IMR-90 (cell line): ENCODE measurements at regions not wholly inside any gene's neighbourhood (a gene's known extent, or its start where the extent isn't known, plus 50 kb on each side); places are given as distances from the start of the nearest gene placed in this dataset.

Experiments
- ATAC-seq: fragments of 200-7000 bp; cut with Tn5 transposase; 2 replicates; pipeline ENCODE4 v1.9.1; 2020; ENCODE audit warnings: low read depth, mild to moderate bottlenecking, moderate library complexity
- BruUV-seq: library from RNA; stranded (reverse); fragments of 400-500 nt; replicated peaks from 2 replicates; lab custom pipeline; 2021; lab: Mats Ljungman, UMichigan
- CTCF ChIA-PET: fragments of 300-600 bp; formaldehyde crosslinking; extraction: SDS; loops from one replicate; lab custom pipeline; 2021; ENCODE audit warnings: antibody characterized with exemption; lab: Yijun Ruan, JAX
- POLR2A ChIA-PET: fragments of 300-600 bp; sonication (Branson Sonifier 250); formaldehyde crosslinking; loops from one replicate; lab custom pipeline; 2022; ENCODE audit warnings: antibody characterized with exemption; ENCODE audit not compliant: unreplicated experiment; lab: Charles Lee
- DNase-seq: peaks from one replicate; pipeline ENCODE4 v3.0.0; 2013
- H2AFZ ChIP-seq: replicated peaks from 2 replicates; pipeline ENCODE3; 2013; ENCODE audit warnings: low read length, mild to moderate bottlenecking; ENCODE audit not compliant: poor library complexity
- H2AK5ac ChIP-seq: 2 replicates; pipeline ENCODE4 v1.6.1; 2013; ENCODE audit warnings: low read depth, low read length, inconsistent platforms
- H2AK9ac ChIP-seq: replicated peaks from 2 replicates; pipeline ENCODE3; 2013; ENCODE audit warnings: mild to moderate bottlenecking, low read depth, low read length, moderate library complexity; ENCODE audit not compliant: poor library complexity
- H2BK120ac ChIP-seq: 2 replicates; pipeline ENCODE4 v1.6.1; 2013; ENCODE audit warnings: low read depth, low read length, inconsistent platforms
- H2BK15ac ChIP-seq: 3 replicates; pipeline ENCODE4 v1.6.1; 2013; ENCODE audit warnings: low read depth, low read length, inconsistent platforms
- H2BK20ac ChIP-seq: 2 replicates; pipeline ENCODE4 v1.6.1; 2013; ENCODE audit warnings: low read depth, mild to moderate bottlenecking, inconsistent platforms, low read length, moderate library complexity
- H2BK5ac ChIP-seq: 2 replicates; pipeline ENCODE4 v1.6.1; 2013; ENCODE audit warnings: mild to moderate bottlenecking, low read depth, low read length, inconsistent platforms; ENCODE audit not compliant: poor library complexity, severe bottlenecking
- H3K14ac ChIP-seq: replicated peaks from 2 replicates; pipeline ENCODE4 v1.6.1; 2013; ENCODE audit warnings: low read depth, low read length, inconsistent platforms
- H3K18ac ChIP-seq: 2 replicates; pipeline ENCODE4 v1.6.1; 2013; ENCODE audit warnings: low read depth, low read length, control low read depth
- H3K23ac ChIP-seq: 2 replicates; pipeline ENCODE4 v1.6.1; 2013; ENCODE audit warnings: low read depth, low read length, inconsistent platforms
- H3K27ac ChIP-seq: 2 replicates; pipeline ENCODE4 v1.5.1; 2013; ENCODE audit warnings: mild to moderate bottlenecking, control low read depth, low read length; ENCODE audit not compliant: insufficient read depth
- H3K27me3 ChIP-seq: 2 replicates; pipeline ENCODE4 v1.6.1; 2013; ENCODE audit warnings: low read length; ENCODE audit not compliant: control insufficient read depth, insufficient read depth
- H3K36me3 ChIP-seq: 2 replicates; pipeline ENCODE4 v1.6.1; 2013; ENCODE audit warnings: low read length, mixed read lengths; ENCODE audit not compliant: control insufficient read depth, insufficient read depth
- H3K4ac ChIP-seq: 2 replicates; pipeline ENCODE4 v1.6.1; 2013; ENCODE audit warnings: low read depth, low read length, inconsistent platforms
- H3K4me1 ChIP-seq: 2 replicates; pipeline ENCODE4 v1.6.1; 2013; ENCODE audit warnings: low read length, mixed read lengths; ENCODE audit not compliant: control insufficient read depth, insufficient read depth
- H3K4me2 ChIP-seq: 2 replicates; pipeline ENCODE4 v1.6.1; 2013; ENCODE audit warnings: low read depth, mild to moderate bottlenecking, control low read depth, low read length, moderate library complexity
- H3K4me3 ChIP-seq: 2 replicates; pipeline ENCODE4 v1.5.1; 2013; ENCODE audit warnings: low read depth, mild to moderate bottlenecking, control low read depth, low read length, moderate library complexity; ENCODE audit not compliant: insufficient read depth
- H3K56ac ChIP-seq: 2 replicates; pipeline ENCODE4 v1.6.1; 2013; ENCODE audit warnings: low read length, inconsistent platforms; ENCODE audit not compliant: insufficient read depth; ENCODE audit errors: extremely low read depth
- H3K79me1 ChIP-seq, 2 experiments: 2 replicates each; pipeline ENCODE4 v1.6.1; 2013; ENCODE audit warnings: low read length in 2 of 2, inconsistent platforms in 1 of 2, low read depth in 1 of 2
- H3K9ac ChIP-seq: 2 replicates; pipeline ENCODE4 v1.6.1; 2013; ENCODE audit warnings: low read depth, low read length, control low read depth
- H3K9me1 ChIP-seq: 2 replicates; pipeline ENCODE4 v1.6.1; 2013; ENCODE audit warnings: low read length, inconsistent platforms; ENCODE audit not compliant: insufficient read depth
- H3K9me3 ChIP-seq: 2 replicates; pipeline ENCODE4 v1.6.1; 2013; ENCODE audit warnings: low read length; ENCODE audit not compliant: control insufficient read depth, insufficient read depth
- H4K20me1 ChIP-seq: 2 replicates; pipeline ENCODE4 v1.6.1; 2013; ENCODE audit warnings: low read length, inconsistent platforms; ENCODE audit not compliant: insufficient read depth
- H4K5ac ChIP-seq: 2 replicates; pipeline ENCODE4 v1.6.1; 2013; ENCODE audit warnings: mild to moderate bottlenecking, low read depth, low read length, control low read depth
- H4K8ac ChIP-seq, 2 experiments: 2 replicates each; pipeline ENCODE4 v1.6.1; 2013; ENCODE audit warnings: low read depth in 2 of 2, low read length in 2 of 2, control low read depth in 1 of 2, inconsistent platforms in 1 of 2
- H4K91ac ChIP-seq: 2 replicates; pipeline ENCODE4 v1.6.1; 2013; ENCODE audit warnings: low read depth, low read length, inconsistent platforms; ENCODE audit not compliant: insufficient read depth
- CEBPB ChIP-seq: IDR thresholded peaks from 2 replicates; pipeline ENCODE4 v1.6.1; 2012; ENCODE audit warnings: low read depth, low read length, improper control_type of control experiment
- CHD1 ChIP-seq: IDR thresholded peaks from 2 replicates; pipeline ENCODE4 v1.6.1; 2012; ENCODE audit warnings: low read depth, low read length, improper control_type of control experiment
- FOS ChIP-seq: fragments of 150-350 bp; IDR thresholded peaks from 2 replicates; pipeline ENCODE4 v1.6.1; 2016; ENCODE audit warnings: low read depth, low read length
- MAFK ChIP-seq: IDR thresholded peaks from 2 replicates; pipeline ENCODE4 v1.6.1; 2012; ENCODE audit warnings: low read depth, low read length, improper control_type of control experiment
- MAZ ChIP-seq: IDR thresholded peaks from 2 replicates; pipeline ENCODE4 v1.6.1; 2012; ENCODE audit warnings: low read depth, mild to moderate bottlenecking, low read length, improper control_type of control experiment, moderate library complexity, borderline replicate concordance
- MXI1 ChIP-seq: IDR thresholded peaks from 2 replicates; pipeline ENCODE4 v1.6.1; 2012; ENCODE audit warnings: low read depth, mild to moderate bottlenecking, low read length, moderate library complexity, borderline replicate concordance
- NFE2L2 ChIP-seq: fragments of 150-350 bp; IDR thresholded peaks from 2 replicates; pipeline ENCODE4 v1.6.1; 2016; ENCODE audit warnings: low read depth, mild to moderate bottlenecking, low read length
- RAD21 ChIP-seq: IDR thresholded peaks from 2 replicates; pipeline ENCODE4 v1.6.1; 2012; ENCODE audit warnings: low read length, improper control_type of control experiment
- RCOR1 ChIP-seq: IDR thresholded peaks from 2 replicates; pipeline ENCODE4 v1.6.1; 2012; ENCODE audit warnings: mild to moderate bottlenecking, low read length, improper control_type of control experiment; ENCODE audit not compliant: insufficient replicate concordance
- SMC3 ChIP-seq: fragments of 150-350 bp; IDR thresholded peaks from 2 replicates; pipeline ENCODE4 v1.6.1; 2016; ENCODE audit warnings: low read depth, mild to moderate bottlenecking, antibody characterized with exemption, low read length, moderate library complexity
- WGBS, 2 experiments: methylation state at CpG; one replicate each; pipeline versions ENCODE4 v1.1.5 to v1.1.7; 2013; ENCODE audit warnings: missing lambda C conversion rate in 2 of 2; ENCODE audit not compliant: insufficient read length in 1 of 2; ENCODE audit errors: extremely low coverage in 2 of 2; 5-methylcytosine and 5-hydroxymethylcytosine counted together
- dilution Hi-C: fragments of 300-500 bp; cut with HindIII; formaldehyde crosslinking; loops from one replicate; pipeline ENCODE4 v1.14.3; 2018; ENCODE audit warnings: low sequenced_read_pairs; ENCODE audit not compliant: unreplicated experiment
- in situ Hi-C: fragments of 300-500 bp; cut with MboI; formaldehyde crosslinking; loops from 3 replicates; pipeline ENCODE4 v1.14.3; 2019; ENCODE audit warnings: low sequenced_read_pairs, inconsistent platforms, mixed read lengths
- intact Hi-C: fragments of 100-400 bp; cut with micrococcal nuclease; formaldehyde crosslinking; loops from 2 replicates; pipeline ENCODE4 v1.10.0; 2022
- TF ChIP-seq, protein P1 (sequence below): conservative IDR thresholded peaks from 2 replicates; pipeline ENCODE4 v1.5.1; 2012; ENCODE audit warnings: mild to moderate bottlenecking, low read depth, low read length, improper control_type of control experiment
- TF ChIP-seq, protein P2 (sequence below): fragments of 150-350 bp; IDR thresholded peaks from 2 replicates; pipeline ENCODE4 v1.6.1; 2016; ENCODE audit warnings: low read depth, mild to moderate bottlenecking, low read length, moderate library complexity, borderline replicate concordance

DNA sequence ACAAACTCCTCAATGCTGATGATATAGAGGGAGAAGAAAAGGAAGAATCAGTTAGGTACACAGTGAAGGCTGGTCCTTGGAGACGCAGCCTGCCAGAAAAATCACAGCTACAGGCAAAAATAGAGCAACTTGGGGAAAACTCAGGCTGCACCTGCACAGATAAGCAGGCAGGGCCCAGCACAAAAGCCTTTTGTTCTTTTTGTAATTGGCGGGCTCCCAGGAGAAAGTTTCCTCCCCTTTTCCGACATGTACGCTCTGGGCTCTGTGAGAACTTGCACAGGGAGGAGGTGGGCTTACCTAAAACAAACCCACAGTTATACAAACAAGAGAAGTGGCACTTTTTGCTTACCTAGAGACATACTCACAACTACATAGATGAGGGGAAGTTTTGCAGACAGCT, 813.4 kb upstream of the EPHA6 start:
- no peak overlapping the region for H2AK5ac ChIP-seq
- no peak overlapping the region for H4K91ac ChIP-seq
- H4K8ac ChIP-seq = no peak overlapping the region
- no peak overlapping the region for H3K4me3 ChIP-seq
- H3K4me2 ChIP-seq = no peak overlapping the region
- no TSS peak for BruUV-seq
- no CpG with 5 or more reads among the region's 4 CpGs for WGBS, 2 experiments
- TF ChIP-seq NFE2L2 = no peak
- TF ChIP-seq, protein P1, sequence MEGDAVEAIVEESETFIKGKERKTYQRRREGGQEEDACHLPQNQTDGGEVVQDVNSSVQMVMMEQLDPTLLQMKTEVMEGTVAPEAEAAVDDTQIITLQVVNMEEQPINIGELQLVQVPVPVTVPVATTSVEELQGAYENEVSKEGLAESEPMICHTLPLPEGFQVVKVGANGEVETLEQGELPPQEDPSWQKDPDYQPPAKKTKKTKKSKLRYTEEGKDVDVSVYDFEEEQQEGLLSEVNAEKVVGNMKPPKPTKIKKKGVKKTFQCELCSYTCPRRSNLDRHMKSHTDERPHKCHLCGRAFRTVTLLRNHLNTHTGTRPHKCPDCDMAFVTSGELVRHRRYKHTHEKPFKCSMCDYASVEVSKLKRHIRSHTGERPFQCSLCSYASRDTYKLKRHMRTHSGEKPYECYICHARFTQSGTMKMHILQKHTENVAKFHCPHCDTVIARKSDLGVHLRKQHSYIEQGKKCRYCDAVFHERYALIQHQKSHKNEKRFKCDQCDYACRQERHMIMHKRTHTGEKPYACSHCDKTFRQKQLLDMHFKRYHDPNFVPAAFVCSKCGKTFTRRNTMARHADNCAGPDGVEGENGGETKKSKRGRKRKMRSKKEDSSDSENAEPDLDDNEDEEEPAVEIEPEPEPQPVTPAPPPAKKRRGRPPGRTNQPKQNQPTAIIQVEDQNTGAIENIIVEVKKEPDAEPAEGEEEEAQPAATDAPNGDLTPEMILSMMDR = no peak
- no peak for TF ChIP-seq MAZ
- TF ChIP-seq CEBPB = no peak
- no peak for TF ChIP-seq SMC3
- TF ChIP-seq CHD1 = no peak
- no peak for TF ChIP-seq FOS
- no peak for TF ChIP-seq MXI1
- TF ChIP-seq, protein P2, sequence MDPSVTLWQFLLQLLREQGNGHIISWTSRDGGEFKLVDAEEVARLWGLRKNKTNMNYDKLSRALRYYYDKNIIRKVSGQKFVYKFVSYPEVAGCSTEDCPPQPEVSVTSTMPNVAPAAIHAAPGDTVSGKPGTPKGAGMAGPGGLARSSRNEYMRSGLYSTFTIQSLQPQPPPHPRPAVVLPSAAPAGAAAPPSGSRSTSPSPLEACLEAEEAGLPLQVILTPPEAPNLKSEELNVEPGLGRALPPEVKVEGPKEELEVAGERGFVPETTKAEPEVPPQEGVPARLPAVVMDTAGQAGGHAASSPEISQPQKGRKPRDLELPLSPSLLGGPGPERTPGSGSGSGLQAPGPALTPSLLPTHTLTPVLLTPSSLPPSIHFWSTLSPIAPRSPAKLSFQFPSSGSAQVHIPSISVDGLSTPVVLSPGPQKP = no peak
- TF ChIP-seq RCOR1 = no peak
- TF ChIP-seq RAD21 = no peak
- no peak for TF ChIP-seq MAFK
- no peak overlapping the region for H2BK20ac ChIP-seq
- ChIA-PET CTCF (no interaction called here), POLR2A (no interaction called here)
- H3K23ac ChIP-seq = no peak overlapping the region
- DNase-seq (no peak), ATAC-seq (no peak)
- no peaks in the 10 kb centered on the region for H3K36me3 ChIP-seq
- H3K27me3 ChIP-seq = no peaks in the 10 kb centered on the region
- no peaks in the 10 kb centered on the region for H3K9me1 ChIP-seq
- H4K20me1 ChIP-seq = no peaks in the 10 kb centered on the region
- H2BK120ac ChIP-seq = no peak overlapping the region
- in situ Hi-C loops = no loop called here
- no peak overlapping the region for H3K18ac ChIP-seq
- dilution Hi-C loops = no loop called here
- intact Hi-C loops = no loop called here
- no peak overlapping the region for H2BK5ac ChIP-seq
- H3K9me3 ChIP-seq = peaks cover 4% of the 10 kb centered on the region; the same call in 1 of the 2 replicates
- H3K4me1 ChIP-seq = no peaks in the 10 kb centered on the region
- no peak overlapping the region for H3K9ac ChIP-seq
- H3K14ac ChIP-seq = no peak overlapping the region
- no peak overlapping the region for H2BK15ac ChIP-seq
- no peaks in the 10 kb centered on the region for H3K79me1 ChIP-seq
- H3K4ac ChIP-seq = no peak overlapping the region
- no peak overlapping the region for H2AFZ ChIP-seq
- H3K56ac ChIP-seq = no peak overlapping the region
- no peak overlapping the region for H4K5ac ChIP-seq
- no peak overlapping the region for H2AK9ac ChIP-seq
- H3K27ac ChIP-seq = no peak overlapping the region
